ENCODE measurements at regions not wholly inside any gene's neighbourhood (a gene's known extent, or its start where the extent isn't known, plus 50 kb on each side); places are given as distances from the start of the nearest gene placed in this dataset.

DNA sequence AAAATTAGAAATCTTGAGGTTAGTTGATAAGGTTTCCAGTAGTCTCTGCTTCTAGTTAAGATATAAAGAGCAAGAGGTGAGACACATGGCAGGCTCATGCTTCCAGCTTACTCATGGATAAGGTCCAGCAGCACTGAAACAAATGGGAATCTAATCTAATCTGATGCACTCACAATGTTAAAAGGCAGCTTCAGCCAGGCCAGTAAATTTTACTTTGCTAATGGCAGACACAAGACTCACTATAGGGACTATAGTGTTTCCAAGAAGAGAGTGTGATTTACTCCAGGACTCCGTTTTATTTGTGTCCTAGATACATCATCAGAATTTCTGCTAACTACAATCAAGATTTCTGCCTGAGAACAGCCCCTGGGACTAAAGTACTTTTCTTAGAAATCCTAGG lies 324.8 kb downstream of the SMOC2 start:
- TF ChIP-seq EZH2 (IDR thresholded peaks at IDR 0.05): no peak
- TF ChIP-seq CTCF (IDR thresholded peaks at IDR 0.05): no peak
